SK-MEL-5 (cell line): ENCODE measurements at regions not wholly inside any gene's neighbourhood (a gene's known extent, or its start where the extent isn't known, plus 50 kb on each side); places are given as distances from the start of the nearest gene placed in this dataset.
"Not testable (repeated sequence)": the region's sequence is repeated elsewhere in the genome, so short reads cannot be mapped to it uniquely, and the experiment has no call there.

Source experiments
- DNase-seq: peaks from one replicate; pipeline ENCODE4 v3.0.0-alpha.2; 2016; ENCODE audit warnings: low read depth, low spot score
- in situ Hi-C: cut with HindIII; loops from 2 replicates; pipeline ENCODE4 v1.10.0; 2016; ENCODE audit warnings: low sequenced_read_pairs, high pct_unique_total_duplicates, low pct_unique_long_range_greater_than_20kb

DNA sequence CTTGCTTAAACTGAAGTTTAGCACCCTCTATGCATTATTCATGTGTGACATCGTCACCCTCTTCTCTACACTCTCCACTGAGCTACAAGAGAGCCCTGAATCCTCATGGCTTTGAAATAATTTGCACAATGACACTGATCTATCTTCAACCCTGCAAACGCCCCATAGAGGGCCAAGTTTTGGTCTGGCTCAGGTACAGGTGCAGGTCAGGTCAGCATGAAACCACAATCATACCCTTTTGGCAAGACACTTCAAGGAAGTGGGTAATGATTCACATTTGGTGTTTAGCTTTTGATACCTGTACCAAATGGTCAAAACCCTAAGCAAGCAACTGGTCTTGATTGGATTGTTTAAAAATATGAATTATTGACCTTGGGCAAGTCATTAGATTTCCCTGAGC, 122.2 kb upstream of the CADM1 start:
- in situ Hi-C loops: no loop called here
- no peak for DNase-seq

DNA sequence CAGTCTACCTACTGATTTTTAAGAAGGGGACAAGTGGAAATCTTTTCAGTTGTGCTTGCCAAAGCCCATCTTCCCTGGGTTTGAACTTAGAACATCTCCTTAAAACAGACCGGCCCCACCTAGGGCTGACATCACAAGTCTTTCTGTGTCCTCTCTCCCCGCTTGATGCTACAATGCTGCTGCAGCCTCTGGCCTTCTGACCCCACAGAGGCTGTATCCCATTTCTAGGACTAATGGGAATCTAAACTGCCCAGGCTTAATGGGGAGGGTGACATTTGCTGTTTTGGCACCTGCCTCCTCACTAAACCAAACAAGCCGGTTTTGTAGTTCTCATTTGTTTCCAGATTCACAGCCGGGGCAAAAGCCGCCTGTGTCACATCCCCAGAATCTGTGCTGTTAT, 121.3 kb upstream of the CADM1 start:
- in situ Hi-C loops: no loop called here
- no peak for DNase-seq

DNA sequence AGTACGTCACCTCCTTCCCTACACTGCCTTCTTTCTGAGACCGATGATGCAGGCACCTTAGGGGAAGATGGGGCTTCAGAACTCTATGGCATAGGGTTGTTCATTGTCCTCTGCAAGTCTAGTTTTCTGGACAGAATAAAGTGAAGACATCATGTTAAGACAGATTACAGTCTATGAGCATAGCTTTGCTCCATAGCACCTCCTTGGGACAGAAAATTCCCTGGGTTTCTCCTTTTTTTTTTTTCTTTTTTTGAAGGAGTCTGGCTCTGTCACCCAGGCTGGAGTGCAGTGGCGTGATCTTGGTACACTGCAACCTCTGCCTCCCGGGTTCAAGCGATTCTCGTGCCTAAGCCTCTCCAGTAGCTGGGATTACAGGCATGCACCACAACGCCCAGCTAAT, 119.8 kb upstream of the CADM1 start:
- peak; percentile 27 for DNase-seq
- in situ Hi-C loops: no loop called here

DNA sequence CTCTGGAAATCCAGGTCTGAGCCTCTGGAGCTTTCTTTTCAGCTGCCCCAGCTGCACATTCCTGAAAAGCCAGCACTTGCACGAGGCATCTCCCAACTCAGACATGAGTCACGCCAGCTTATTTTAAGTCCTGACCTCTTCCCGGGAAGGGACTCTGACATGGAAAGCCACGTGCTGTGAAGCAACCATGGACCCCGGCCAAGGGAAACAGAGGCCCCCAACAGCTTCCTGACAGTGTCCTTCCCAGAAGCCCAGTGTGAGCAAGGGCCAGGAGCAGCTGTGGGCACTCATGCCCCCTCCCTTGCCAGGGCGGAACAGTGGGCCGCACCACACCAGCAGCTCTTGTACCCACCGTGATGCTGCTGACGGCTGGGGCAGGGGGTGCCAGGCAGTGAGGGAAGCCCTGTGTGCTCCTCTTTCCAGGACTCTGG, 118.8 kb upstream of the CADM1 start:
- peak; percentile 49 for DNase-seq
- in situ Hi-C loops: no loop called here

DNA sequence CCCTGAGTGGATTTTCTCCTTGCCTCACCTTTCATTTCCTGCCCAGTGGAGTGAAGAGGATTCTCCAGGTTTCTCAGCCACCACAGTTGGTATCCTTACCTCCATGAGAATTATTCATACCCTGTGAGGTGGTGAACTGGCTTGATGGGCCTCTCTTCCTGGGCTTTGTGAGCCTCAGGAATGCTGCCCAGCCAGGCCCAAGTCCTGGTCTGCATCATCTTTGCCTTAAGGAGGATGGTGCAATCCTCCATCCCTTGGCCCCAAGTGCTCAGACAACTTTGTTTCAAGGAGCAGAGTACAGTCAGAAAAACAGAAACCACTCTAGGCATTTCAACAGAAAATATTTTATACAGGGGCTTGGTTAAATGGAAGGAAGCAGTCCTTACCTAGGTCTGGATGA, 114.2 kb upstream of the CADM1 start:
- no peak for DNase-seq
- in situ Hi-C loops: no loop called here

DNA sequence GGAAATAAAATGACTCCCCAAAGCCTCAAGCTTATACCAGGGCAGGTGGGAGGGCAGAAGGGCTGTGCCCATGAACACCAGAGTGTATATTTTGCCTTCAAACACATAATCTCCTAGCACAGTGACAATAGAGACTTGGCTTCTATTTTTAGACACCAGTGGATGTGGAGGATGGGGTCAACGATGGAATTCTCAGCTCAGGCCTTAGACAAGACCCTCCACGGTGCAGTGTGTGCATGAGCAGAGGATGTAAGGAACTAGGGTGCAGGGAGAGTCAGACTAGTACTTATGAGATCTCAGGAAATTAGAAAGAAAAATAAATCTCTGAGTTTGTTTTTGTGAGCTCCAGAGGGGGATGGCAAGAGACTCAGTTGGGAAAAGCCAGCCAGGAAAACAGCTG, 113.6 kb upstream of the CADM1 start:
- DNase-seq: no peak
- in situ Hi-C loops: no loop called here

DNA sequence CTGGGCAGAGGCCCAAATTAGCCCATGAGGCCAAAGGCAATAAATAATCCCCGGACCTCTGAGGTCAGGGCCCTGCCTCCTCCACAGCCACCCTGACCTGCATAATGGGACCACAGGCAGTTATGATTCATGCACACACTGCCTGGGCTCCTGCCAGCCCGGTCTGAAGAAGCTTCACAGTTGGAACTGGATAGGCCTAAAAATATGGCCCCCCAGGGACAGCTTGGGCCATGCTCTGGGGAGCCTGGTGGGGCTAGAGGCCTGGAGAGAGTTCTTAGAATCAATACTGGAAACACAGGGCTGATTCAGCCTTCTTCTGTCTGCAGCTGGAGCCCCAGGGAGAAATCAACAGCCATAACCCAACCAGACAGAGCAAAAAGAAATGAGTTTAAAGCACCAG, 112.8 kb upstream of the CADM1 start:
- DNase-seq: peak; percentile 86
- in situ Hi-C loops: no loop called here

DNA sequence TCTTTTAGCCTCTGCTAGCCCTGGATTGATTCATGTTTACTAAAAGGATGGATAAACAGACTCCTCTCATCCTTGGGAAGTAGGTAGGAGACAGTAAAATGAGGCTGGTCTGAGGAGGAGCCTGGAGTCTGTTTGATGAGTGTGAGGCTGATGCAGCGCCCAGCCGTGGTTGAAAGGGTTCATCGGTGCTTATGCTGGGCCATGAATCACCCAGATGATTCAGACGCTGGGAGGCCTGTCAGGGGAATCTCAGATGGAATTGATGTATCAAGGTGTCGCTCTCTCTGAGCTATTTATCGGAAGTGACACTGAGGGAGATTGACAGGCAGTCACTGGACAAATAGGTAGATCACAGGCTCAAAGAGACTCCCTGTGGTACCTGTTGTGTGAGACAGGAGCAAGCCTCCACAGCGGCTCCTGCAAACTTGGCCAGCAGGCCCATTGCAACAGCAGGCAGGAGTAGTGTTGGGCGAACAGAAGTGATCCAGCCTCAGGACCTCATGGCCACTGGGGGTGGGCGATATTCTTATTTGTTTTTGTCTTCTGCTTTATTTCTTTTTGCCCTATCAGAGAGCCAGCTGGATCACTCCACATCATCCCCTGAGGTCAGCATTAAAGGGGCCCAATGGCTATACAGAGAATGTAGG, 109.9 kb upstream of the CADM1 start:
- no peak for DNase-seq
- in situ Hi-C loops: no loop called here

DNA sequence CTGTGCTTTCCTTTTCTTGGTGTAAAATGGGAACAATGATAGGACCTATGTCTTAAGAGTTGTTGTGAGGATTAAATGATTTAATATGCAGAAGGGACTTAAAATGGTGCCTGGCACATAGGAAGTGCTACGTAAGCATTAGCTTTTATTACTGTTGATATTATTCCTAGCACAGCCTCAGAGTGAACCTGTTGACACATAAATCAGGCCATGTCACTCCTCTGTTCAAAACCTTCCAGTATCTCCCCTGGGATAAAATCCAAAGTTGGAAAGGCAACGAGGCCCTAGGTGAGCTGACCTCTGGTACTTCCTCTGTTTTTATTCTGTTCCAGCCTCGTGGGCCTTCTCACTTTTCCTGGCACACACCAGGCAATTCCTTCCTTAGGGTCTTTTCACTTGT, 108.8 kb upstream of the CADM1 start:
- in situ Hi-C loops: no loop called here
- DNase-seq: no peak

DNA sequence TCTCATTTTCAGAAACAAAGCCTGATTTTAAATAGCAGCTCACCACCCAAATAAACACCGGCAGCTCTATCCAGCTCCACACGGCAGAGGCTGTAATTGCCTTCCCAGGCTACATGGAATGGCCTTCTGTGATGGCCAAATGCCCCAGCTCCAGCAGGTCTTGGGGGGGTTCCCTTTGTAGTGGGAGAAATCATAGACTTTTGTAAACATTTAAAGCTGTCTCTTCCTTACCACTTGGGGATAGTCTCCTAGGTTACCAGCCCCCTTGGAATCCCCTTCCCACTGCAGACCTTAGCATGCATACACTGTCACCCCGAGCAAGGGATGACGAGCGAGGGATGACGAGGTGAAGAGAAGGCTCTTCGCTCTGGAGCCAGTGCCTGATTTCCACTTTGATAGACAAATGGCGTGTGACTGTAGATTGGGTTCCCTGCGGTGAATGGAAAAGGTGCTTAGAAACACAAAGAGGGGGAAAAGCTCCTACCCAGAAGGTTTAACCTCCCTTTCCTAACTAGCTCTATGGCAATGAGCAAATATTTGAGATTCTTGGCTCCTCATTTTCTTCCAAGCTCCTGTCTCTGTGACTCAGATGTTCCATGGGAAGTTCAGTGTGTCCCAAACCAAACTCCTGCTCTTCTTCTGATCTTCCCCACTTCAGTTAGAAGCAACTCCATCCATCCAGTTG, 108.0 kb upstream of the CADM1 start:
- DNase-seq: no peak
- in situ Hi-C loops: no loop called here

DNA sequence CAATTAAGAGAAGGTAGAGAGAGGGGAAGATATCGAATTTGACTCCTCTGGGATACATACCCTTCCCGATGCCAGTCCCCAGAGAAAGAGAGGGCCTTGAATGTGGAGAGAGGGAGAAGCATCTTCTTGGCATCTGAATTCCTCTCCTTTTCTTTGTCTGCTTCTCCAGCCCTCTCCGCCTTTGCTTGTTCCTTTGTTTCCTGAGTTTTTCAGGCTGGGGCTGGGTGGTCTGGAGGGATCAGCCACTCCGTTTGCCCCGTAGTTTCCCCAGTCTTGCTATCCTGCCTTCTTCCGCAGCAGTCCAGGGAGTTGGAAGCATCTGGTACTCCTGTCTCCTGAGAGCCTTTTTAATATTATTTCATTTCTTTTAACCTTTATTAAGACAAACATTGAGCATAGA, 107.1 kb upstream of the CADM1 start:
- DNase-seq: no peak
- in situ Hi-C loops: no loop called here

DNA sequence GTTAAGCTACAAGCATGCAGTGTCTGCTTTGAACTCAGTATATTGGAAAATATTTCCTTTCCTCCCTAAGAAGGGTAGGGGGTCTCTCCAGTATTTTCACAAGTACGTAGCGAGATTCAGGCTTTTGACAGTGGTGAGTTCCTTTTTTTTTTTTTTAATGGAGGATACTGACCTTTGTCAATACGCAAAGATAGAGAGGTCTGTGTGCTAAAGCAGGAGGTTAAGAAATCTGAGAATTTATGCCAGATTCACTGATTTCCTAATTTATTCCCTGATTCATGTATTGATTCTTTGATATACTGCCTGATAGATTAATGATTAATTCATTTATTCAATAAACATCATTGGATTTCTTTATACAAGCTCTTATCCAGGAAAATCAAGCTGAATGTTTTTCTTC, 106.7 kb upstream of the CADM1 start:
- in situ Hi-C loops: no loop called here
- DNase-seq: no peak

DNA sequence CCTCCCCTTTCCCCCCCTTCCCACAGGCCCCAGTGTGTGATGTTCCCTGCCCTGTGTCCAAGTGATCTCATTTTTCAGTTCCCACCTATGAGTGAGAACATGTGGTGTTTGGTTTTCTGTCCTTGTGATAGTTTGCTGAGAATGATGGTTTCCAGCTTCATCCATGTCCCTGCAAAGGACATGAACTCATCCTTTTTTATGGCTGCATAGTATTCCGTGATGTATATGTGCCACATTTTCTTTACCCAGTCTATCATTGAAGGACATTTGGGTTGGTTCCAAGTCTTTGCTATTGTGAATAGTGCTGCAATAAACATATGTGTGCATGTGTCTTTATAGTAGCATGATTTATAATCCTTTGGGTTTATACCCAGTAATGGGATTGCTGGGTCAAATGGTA, 106.0 kb upstream of the CADM1 start:
- DNase-seq, in situ Hi-C loops: not testable (repeated sequence)

DNA sequence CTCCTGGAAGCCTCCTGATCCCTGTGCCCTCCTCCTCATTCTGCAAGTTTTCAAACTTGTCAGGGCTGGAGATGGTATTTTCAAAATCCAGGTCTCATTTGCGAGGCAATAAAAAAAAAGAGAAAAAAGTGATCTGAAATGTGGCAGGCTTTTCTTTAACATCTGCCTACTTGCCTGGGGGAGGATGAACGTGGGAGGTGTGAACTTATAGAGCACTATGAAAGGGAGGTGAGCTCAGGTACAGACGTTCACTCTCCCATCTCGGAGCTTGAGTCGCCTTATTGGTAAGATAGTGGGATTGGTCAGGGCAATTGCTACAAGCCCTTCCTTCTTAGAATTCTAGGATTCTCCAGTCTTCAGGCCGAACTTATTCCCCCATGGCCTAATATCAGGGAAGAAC, 104.8 kb upstream of the CADM1 start:
- no peak for DNase-seq
- in situ Hi-C loops: no loop called here

DNA sequence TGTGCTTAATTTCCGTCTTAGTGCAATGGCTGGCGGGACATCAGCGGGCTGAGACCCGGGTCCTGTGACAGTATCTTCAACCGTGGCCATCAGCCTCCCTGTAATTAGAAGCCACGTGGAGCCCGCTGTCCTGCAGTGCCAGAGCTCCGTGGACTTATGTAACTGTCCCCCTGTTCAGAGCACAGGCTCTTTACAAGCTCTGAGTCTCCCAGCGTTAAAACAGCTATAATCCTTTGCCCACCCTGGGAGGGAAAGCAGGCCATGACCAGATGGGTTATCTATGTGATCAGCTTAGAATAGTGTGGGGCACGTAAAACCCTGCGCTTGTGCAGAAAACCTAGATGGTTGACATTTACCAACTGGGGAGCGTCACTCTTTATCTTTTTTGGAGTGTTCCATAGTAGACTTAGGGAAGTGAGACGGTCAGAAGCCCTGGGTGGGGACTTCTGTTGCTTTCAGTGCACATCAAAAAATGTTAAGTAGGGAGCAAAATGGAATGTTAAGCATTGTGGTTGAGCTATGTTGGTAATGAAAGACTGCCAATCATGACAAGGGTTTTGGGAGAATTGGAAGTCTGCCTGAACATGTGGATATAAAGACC, 103.5 kb upstream of the CADM1 start:
- DNase-seq: no peak
- in situ Hi-C loops: no loop called here

DNA sequence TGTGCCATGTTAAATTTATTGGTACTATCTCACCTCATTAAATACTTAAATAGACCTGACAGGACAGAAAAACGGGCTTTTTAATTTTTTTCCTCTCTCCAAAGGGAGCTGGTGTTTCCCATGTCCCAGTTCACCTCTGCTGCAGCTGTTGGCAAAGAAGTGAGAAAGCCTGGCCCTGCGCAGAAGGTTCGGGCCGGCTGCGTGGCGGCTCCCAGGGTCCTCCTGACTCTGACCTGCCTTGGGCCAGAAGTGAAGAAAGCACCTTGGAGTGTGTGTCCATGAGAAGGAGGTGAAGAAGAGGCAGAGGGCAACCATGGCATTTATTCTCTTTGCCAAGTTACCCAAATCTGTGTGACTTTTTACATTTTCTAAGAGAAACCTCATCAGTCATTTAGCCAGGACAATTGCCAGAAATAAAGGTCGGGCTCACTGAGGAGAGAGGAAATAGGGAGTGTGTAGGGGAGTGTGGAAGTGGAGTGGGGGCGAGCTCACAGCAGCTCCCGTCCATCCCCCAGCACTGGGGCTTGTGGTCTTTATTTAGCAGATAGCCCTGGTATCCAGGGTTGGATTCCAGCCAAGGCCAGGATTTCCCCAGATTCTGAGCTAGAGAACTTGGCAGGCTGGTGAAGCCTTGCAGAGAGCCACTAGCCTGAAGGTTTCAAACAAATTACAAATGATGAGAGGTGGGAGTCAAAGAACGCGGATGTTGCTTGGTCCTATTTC, 102.4 kb upstream of the CADM1 start:
- in situ Hi-C loops: no loop called here
- DNase-seq: no peak

DNA sequence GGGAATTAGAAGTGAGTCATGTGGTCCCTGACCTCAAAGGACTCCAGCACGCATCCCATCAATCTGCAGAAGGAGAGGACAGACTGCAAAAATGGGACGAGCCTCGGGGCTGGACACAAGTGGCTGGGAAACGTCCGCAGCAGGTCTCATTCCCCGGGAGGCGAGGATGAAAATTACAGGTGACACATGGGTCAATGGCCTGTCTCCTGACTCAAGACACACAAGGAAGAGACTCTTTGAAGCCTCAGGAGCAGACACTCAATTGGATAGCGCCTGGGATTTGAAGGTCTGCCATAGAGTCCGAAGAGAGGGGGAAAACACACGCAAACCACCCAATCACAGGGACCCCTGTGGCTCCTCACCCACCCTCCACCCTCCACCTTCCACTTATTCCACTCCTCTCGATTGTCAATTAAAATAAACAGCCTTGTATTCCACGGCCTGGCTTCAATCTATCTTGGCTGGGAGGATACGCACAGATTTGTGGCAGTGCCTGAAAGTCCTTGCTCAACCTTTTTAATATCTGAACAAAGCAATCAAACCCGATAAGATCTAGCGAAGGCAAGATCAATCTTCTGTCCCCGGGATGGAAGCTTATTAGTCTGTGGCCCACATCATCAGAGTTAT, 101.8 kb upstream of the CADM1 start:
- in situ Hi-C loops: no loop called here
- DNase-seq: no peak

DNA sequence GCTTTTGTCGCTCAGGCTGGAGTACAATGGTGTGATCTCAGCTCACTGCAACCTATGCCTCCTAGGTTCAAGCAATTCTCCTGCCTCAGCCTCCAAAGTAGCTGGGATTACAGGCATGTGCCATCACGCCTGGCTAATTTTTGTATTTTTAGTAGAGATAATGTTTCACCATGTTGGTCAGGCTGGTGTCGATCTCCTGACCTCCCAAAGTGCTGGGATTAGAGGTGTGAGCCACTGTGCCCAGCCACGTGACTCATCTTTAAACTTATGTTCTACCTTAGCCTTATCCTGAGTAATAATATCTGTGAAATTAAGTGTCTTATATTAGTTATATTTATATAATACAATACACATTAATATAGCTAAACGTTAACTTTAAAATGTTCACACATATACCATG, 101.2 kb upstream of the CADM1 start:
- in situ Hi-C loops, DNase-seq: not testable (repeated sequence)
